DOHH2 (cell line): ENCODE measurements at regions not wholly inside any gene's neighbourhood (a gene's known extent, or its start where the extent isn't known, plus 50 kb on each side); places are given as distances from the start of the nearest gene placed in this dataset.
"Not testable (repeated sequence)": the region's sequence is repeated elsewhere in the genome, so short reads cannot be mapped to it uniquely, and the experiment has no call there.

ENCODE experiments used
- H3F3A ChIP-seq: fragments of 200-600 bp; sonication (generic), shearing (Covaris generic); 2 replicates; pipeline ENCODE4 v1.6.0; 2016; ENCODE audit warnings: antibody characterized with exemption, mild to moderate bottlenecking; ENCODE audit not compliant: control insufficient read depth, insufficient read depth
- H3K27ac ChIP-seq: fragments of 200-600 bp; sonication (generic); 2 replicates; pipeline ENCODE4 v1.5.1; 2014; ENCODE audit warnings: low read depth, mild to moderate bottlenecking, low read length, moderate library complexity
- H3K27me3 ChIP-seq: fragments of 200-600 bp; sonication (generic); 2 replicates; pipeline ENCODE4 v1.6.1; 2014; ENCODE audit warnings: mild to moderate bottlenecking, low read length, mixed read lengths; ENCODE audit not compliant: control insufficient read depth
- H3K36me3 ChIP-seq: fragments of 200-600 bp; sonication (generic); 2 replicates; pipeline ENCODE4 v1.6.1; 2014; ENCODE audit warnings: mild to moderate bottlenecking, low read length, moderate library complexity, mixed read lengths; ENCODE audit not compliant: control insufficient read depth
- H3K4me1 ChIP-seq: fragments of 200-600 bp; sonication (generic); 2 replicates; pipeline ENCODE4 v1.6.1; 2014; ENCODE audit warnings: mild to moderate bottlenecking, low read length, mixed read lengths; ENCODE audit not compliant: control insufficient read depth
- H3K4me2 ChIP-seq: fragments of 200-600 bp; sonication (generic); 2 replicates; pipeline ENCODE4 v1.6.0; 2014; ENCODE audit warnings: mild to moderate bottlenecking, low read length, moderate library complexity
- H3K4me3 ChIP-seq: fragments of 200-600 bp; sonication (generic); 2 replicates; pipeline ENCODE4 v1.5.1; 2014; ENCODE audit warnings: mild to moderate bottlenecking, low read length, mixed read lengths
- H3K79me2 ChIP-seq: fragments of 200-600 bp; sonication (generic); 2 replicates; pipeline ENCODE4 v1.6.1; 2014; ENCODE audit warnings: mild to moderate bottlenecking, low read length, mixed read lengths; ENCODE audit not compliant: control insufficient read depth
- H3K9me2 ChIP-seq: fragments of 200-600 bp; sonication (generic); replicated peaks from 2 replicates; pipeline ENCODE4 v1.6.1; 2014; ENCODE audit warnings: mild to moderate bottlenecking, low read length, mixed read lengths; ENCODE audit not compliant: control insufficient read depth
- H3K9me3 ChIP-seq: fragments of 200-600 bp; sonication (generic); 2 replicates; pipeline ENCODE4 v1.6.1; 2014; ENCODE audit warnings: antibody characterized with exemption, low read length, mixed read lengths; ENCODE audit not compliant: control insufficient read depth, insufficient read depth
- H4K20me1 ChIP-seq: fragments of 200-600 bp; sonication (generic); 2 replicates; pipeline ENCODE4 v1.6.0; 2014; ENCODE audit warnings: low read depth, mild to moderate bottlenecking, antibody characterized with exemption, low read length, moderate library complexity; ENCODE audit not compliant: control insufficient read depth, insufficient read depth
- CTCF ChIP-seq: fragments of 200-600 bp; sonication (generic); IDR thresholded peaks from one replicate; pipeline ENCODE4 v1.5.1; 2014; ENCODE audit warnings: antibody characterized with exemption, mild to moderate bottlenecking, low read depth, low read length; ENCODE audit not compliant: poor library complexity, severe bottlenecking
- EZH2phosphoT487 ChIP-seq: fragments of 200-600 bp; sonication (generic); IDR thresholded peaks from 2 replicates; pipeline ENCODE4 v1.6.1; 2017; ENCODE audit warnings: borderline replicate concordance, mild to moderate bottlenecking, antibody characterized with exemption, low read length, moderate library complexity, mixed read lengths

GRCh38 chr15:81642451-81642990 is 268.5 kb upstream of the TMC3 start:
- no peaks in the 10 kb centered on the region for H3K4me1 ChIP-seq
- no peaks in the 10 kb centered on the region for H3F3A ChIP-seq
- no peaks in the 10 kb centered on the region for H3K36me3 ChIP-seq
- H3K27me3 ChIP-seq, result no peaks in the 10 kb centered on the region
- no peak overlapping the region for H3K4me2 ChIP-seq
- no peak overlapping the region for H3K4me3 ChIP-seq
- TF ChIP-seq EZH2phosphoT487 (no peak), CTCF (no peak)
- no peaks in the 10 kb centered on the region for H3K79me2 ChIP-seq
- H3K9me2 ChIP-seq, result no peaks in the 10 kb centered on the region; the same call in 1 of the 2 replicates
- no peaks in the 10 kb centered on the region for H4K20me1 ChIP-seq
- no peak overlapping the region for H3K27ac ChIP-seq
- no peaks in the 10 kb centered on the region for H3K9me3 ChIP-seq

GRCh38 chr15:81636064-81636463 is 262.1 kb upstream of the TMC3 start:
- H3K4me2 ChIP-seq, H4K20me1 ChIP-seq, H3K27ac ChIP-seq, H3F3A ChIP-seq, H3K36me3 ChIP-seq, H3K9me3 ChIP-seq, H3K27me3 ChIP-seq, H3K79me2 ChIP-seq, H3K4me3 ChIP-seq, H3K4me1 ChIP-seq, H3K9me2 ChIP-seq: not testable (repeated sequence)

GRCh38 chr15:81633889-81634288 is 259.9 kb upstream of the TMC3 start:
- Histone ChIP-seq H3K9me3 (no peaks in the 10 kb centered on the region), H3K36me3 (no peaks in the 10 kb centered on the region), H3K9me2 (no peaks in the 10 kb centered on the region), H3K4me1 (no peaks in the 10 kb centered on the region), H3K79me2 (no peaks in the 10 kb centered on the region), H3K27me3 (no peaks in the 10 kb centered on the region), H3K27ac (no peak overlapping the region), H3F3A (no peaks in the 10 kb centered on the region), H3K4me3 (no peak overlapping the region), H3K4me2 (no peak overlapping the region), H4K20me1 (no peaks in the 10 kb centered on the region)
- TF ChIP-seq CTCF, result no peak
- TF ChIP-seq EZH2phosphoT487, result no peak

GRCh38 chr15:81625896-81626295 is 251.9 kb upstream of the TMC3 start:
- H3K9me3 ChIP-seq, result no peaks in the 10 kb centered on the region
- no peak overlapping the region for H3K4me2 ChIP-seq
- TF ChIP-seq CTCF (no peak), EZH2phosphoT487 (no peak)
- H3K27ac ChIP-seq, result no peak overlapping the region
- no peaks in the 10 kb centered on the region; the same call in 1 of the 2 replicates for H3K9me2 ChIP-seq
- no peaks in the 10 kb centered on the region for H3K27me3 ChIP-seq
- H4K20me1 ChIP-seq, result no peaks in the 10 kb centered on the region
- no peaks in the 10 kb centered on the region for H3K4me1 ChIP-seq
- H3K4me3 ChIP-seq, result no peak overlapping the region
- no peaks in the 10 kb centered on the region for H3K36me3 ChIP-seq
- no peaks in the 10 kb centered on the region for H3K79me2 ChIP-seq
- no peaks in the 10 kb centered on the region for H3F3A ChIP-seq
